Fibroblast of the aortic adventitia (primary cell): ENCODE measurements at regions not wholly inside any gene's neighbourhood (a gene's known extent, or its start where the extent isn't known, plus 50 kb on each side); places are given as distances from the start of the nearest gene placed in this dataset.

Experiments used
- DNase-seq: peaks from one replicate; pipeline ENCODE4 v3.0.0-alpha.2; 2010; ENCODE audit warnings: low read depth
- H3K4me3 ChIP-seq: 2 replicates; pipeline ENCODE4 v1.5.1; 2011; ENCODE audit warnings: low read depth, mild to moderate bottlenecking, control low read depth, low read length, moderate library complexity
- CTCF ChIP-seq: IDR thresholded peaks from 2 replicates; pipeline ENCODE4 v1.5.1; 2011; ENCODE audit warnings: mild to moderate bottlenecking, low read length, control low read depth, inconsistent platforms; ENCODE audit not compliant: insufficient read depth

- no peak for DNase-seq
- no peak for TF ChIP-seq CTCF
- no peak overlapping the region for H3K4me3 ChIP-seq
Measured at GRCh38 chr5:103657301-103657700, 94.7 kb upstream of the NUDT12 start.

GRCh38 chr5:103648086-103648485, 85.5 kb upstream of the NUDT12 start:
- H3K4me3 ChIP-seq: no peak overlapping the region
- DNase-seq: no peak
- TF ChIP-seq CTCF: peak; percentile 9

- no peak for TF ChIP-seq CTCF
- DNase-seq: no peak
- H3K4me3 ChIP-seq: no peak overlapping the region
Measured at GRCh38 chr5:103646698-103647614, 84.4 kb upstream of the NUDT12 start.

- TF ChIP-seq CTCF: no peak
Measured at GRCh38 chr5:103645816-103646215, 83.2 kb upstream of the NUDT12 start.

GRCh38 chr5:103638979-103639378, 76.4 kb upstream of the NUDT12 start:
- DNase-seq: no peak
- no peak overlapping the region for H3K4me3 ChIP-seq
- no peak for TF ChIP-seq CTCF

More at GRCh38 chr5:103645816-103646215, 83.2 kb upstream of the NUDT12 start:
- H3K4me3 ChIP-seq: no peak overlapping the region
- DNase-seq: no peak

- H3K4me3 ChIP-seq: no peak overlapping the region
- no peak for TF ChIP-seq CTCF
- peak; percentile 6 for DNase-seq
Measured at GRCh38 chr5:103624675-103625074, 62.1 kb upstream of the NUDT12 start.
